Astrocyte (in vitro differentiated cells and primary cell): ENCODE measurements at regions not wholly inside any gene's neighbourhood (a gene's known extent, or its start where the extent isn't known, plus 50 kb on each side); places are given as distances from the start of the nearest gene placed in this dataset.

Experiments
- EZH2 ChIP-seq: IDR thresholded peaks from 2 replicates; pipeline ENCODE4 v1.6.1; 2012; ENCODE audit warnings: mild to moderate bottlenecking, low read length, inconsistent platforms; ENCODE audit not compliant: insufficient read depth
- TF ChIP-seq, protein P1 (sequence below): IDR thresholded peaks from 2 replicates; pipeline ENCODE4 v1.5.1; 2011; ENCODE audit warnings: low read depth, mild to moderate bottlenecking, inconsistent platforms, low read length, moderate library complexity; ENCODE audit not compliant: insufficient read depth

DNA sequence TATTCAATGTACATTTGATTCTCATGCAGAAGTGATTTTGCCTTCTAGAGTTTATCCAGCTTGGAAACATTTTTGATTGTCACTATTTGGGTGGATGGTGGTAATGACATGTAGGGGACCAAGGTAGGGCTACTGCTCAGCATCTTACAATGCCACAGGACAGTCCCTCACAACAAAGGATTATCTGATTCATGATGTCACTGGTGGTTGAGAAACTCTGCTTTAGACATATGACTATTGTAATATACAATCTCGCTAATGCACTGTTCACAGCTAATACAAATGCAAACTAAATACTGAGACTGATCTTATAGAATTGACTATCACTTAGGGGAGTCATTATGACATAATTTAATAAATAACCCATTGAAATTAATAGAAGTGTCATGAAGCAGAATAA lies 60.4 kb upstream of the BTG1 start:
- no peak for TF ChIP-seq EZH2
- TF ChIP-seq, protein P1, sequence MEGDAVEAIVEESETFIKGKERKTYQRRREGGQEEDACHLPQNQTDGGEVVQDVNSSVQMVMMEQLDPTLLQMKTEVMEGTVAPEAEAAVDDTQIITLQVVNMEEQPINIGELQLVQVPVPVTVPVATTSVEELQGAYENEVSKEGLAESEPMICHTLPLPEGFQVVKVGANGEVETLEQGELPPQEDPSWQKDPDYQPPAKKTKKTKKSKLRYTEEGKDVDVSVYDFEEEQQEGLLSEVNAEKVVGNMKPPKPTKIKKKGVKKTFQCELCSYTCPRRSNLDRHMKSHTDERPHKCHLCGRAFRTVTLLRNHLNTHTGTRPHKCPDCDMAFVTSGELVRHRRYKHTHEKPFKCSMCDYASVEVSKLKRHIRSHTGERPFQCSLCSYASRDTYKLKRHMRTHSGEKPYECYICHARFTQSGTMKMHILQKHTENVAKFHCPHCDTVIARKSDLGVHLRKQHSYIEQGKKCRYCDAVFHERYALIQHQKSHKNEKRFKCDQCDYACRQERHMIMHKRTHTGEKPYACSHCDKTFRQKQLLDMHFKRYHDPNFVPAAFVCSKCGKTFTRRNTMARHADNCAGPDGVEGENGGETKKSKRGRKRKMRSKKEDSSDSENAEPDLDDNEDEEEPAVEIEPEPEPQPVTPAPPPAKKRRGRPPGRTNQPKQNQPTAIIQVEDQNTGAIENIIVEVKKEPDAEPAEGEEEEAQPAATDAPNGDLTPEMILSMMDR = no peak
